Gastroesophageal sphincter (tissue), 3 donors: ENCODE measurements at regions not wholly inside any gene's neighbourhood (a gene's known extent, or its start where the extent isn't known, plus 50 kb on each side); places are given as distances from the start of the nearest gene placed in this dataset.

Source experiments
- POLR2A ChIP-seq, 2 donors: fragments of 450-650 bp; IDR thresholded peaks; one replicate each; pipeline ENCODE4 v1.6.1; 2017; ENCODE audit warnings: antibody characterized with exemption in 2 of 2, mild to moderate bottlenecking in 2 of 2, moderate library complexity in 1 of 2
- TF ChIP-seq, protein P1 (sequence below), 4 experiments: fragments of 200-600 bp in 2 of 4; fragments of 450-650 bp in 2 of 4; sonication (generic) in 1 of 4; IDR thresholded peaks; one replicate each; pipeline ENCODE4 v1.5.1; 2017 to 2019; ENCODE audit warnings: antibody characterized with exemption in 4 of 4, mild to moderate bottlenecking in 2 of 4, moderate library complexity in 2 of 4

DNA sequence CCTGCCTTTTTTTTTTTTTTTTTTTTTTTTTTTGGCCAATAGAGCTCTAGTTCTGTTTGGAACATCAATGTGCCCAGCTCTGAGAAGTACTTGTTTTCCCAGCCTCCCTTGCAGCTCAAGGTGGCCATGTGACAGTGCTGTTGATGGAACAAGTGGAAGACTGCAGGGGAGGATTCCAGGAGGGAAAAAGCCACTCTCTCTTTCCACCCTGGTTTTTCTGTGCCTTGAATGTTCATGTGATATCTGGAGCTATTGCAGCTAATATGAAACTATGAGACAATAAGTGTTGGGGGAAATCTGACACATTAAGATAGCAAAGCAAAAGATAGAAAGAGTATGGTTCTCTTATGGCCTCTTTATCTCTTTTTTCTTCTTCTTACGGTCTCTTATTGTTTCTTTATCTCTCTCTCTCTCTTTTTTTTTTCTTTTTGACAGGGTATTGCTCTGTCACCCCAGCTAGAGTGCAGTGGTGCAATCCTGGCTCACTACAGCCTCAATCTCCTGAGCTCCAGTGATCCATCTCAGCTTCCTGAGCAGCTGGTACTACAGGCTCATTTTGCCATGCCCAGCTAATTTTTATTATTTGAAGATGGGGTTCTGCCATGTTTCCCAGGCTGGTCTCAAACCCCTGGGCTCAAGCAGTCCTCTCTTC, 192.0 kb upstream of the LNX1 start:
- TF ChIP-seq, protein P1, sequence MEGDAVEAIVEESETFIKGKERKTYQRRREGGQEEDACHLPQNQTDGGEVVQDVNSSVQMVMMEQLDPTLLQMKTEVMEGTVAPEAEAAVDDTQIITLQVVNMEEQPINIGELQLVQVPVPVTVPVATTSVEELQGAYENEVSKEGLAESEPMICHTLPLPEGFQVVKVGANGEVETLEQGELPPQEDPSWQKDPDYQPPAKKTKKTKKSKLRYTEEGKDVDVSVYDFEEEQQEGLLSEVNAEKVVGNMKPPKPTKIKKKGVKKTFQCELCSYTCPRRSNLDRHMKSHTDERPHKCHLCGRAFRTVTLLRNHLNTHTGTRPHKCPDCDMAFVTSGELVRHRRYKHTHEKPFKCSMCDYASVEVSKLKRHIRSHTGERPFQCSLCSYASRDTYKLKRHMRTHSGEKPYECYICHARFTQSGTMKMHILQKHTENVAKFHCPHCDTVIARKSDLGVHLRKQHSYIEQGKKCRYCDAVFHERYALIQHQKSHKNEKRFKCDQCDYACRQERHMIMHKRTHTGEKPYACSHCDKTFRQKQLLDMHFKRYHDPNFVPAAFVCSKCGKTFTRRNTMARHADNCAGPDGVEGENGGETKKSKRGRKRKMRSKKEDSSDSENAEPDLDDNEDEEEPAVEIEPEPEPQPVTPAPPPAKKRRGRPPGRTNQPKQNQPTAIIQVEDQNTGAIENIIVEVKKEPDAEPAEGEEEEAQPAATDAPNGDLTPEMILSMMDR (IDR thresholded peaks at IDR 0.05) = no peak
- TF ChIP-seq POLR2A (IDR thresholded peaks at IDR 0.05) = no peak
